Esophagus muscularis mucosa (tissue), 4 donors: ENCODE measurements at regions not wholly inside any gene's neighbourhood (a gene's known extent, or its start where the extent isn't known, plus 50 kb on each side); places are given as distances from the start of the nearest gene placed in this dataset.

Source experiments
- CTCF ChIP-seq, 3 experiments: fragments of 200-600 bp in 2 of 3; fragments of 450-650 bp in 1 of 3; sonication (generic) in 2 of 3; IDR thresholded peaks; one replicate each; pipeline ENCODE4 v1.5.1; 2017 to 2019; ENCODE audit warnings: antibody characterized with exemption in 3 of 3, mild to moderate bottlenecking in 2 of 3, moderate library complexity in 1 of 3
- EP300 ChIP-seq: sonication (generic); formaldehyde crosslinking; IDR thresholded peaks from one replicate; pipeline ENCODE4 v1.6.1; 2017; ENCODE audit warnings: antibody characterized with exemption
- POLR2A ChIP-seq: fragments of 450-650 bp; IDR thresholded peaks from one replicate; pipeline ENCODE4 v1.6.1; 2017; ENCODE audit warnings: antibody characterized with exemption, moderate library complexity, mild to moderate bottlenecking, low read depth
- POLR2AphosphoS5 ChIP-seq, 2 donors: sonication (generic); formaldehyde crosslinking; IDR thresholded peaks; one replicate each; pipeline ENCODE4 v1.6.1; 2017; ENCODE audit warnings: antibody characterized with exemption in 2 of 2

- no peak for TF ChIP-seq CTCF (IDR thresholded peaks at IDR 0.05)
- no peak for TF ChIP-seq POLR2A
- TF ChIP-seq POLR2AphosphoS5 (IDR thresholded peaks at IDR 0.05), result no peak
- no peak for TF ChIP-seq EP300
Observed at GRCh38 chr4:53920883-53921282, 143.5 kb downstream of the CHIC2 start.
